DMS53 treated with DMSO at 0.1 percent for 48 hours (cell line): ENCODE measurements at regions not wholly inside any gene's neighbourhood (a gene's known extent, or its start where the extent isn't known, plus 50 kb on each side); places are given as distances from the start of the nearest gene placed in this dataset.
A peak's percentile ranks its signal among the peaks of the same experiment; 100 is the strongest.
"Not testable (repeated sequence)": the region's sequence is repeated elsewhere in the genome, so short reads cannot be mapped to it uniquely, and the experiment has no call there.

ENCODE experiments used
- DNase-seq: peaks from one replicate; lab custom pipeline; 2025; ENCODE audit not compliant: unreplicated experiment; lab: John Stamatoyannopoulos, UW

DNA sequence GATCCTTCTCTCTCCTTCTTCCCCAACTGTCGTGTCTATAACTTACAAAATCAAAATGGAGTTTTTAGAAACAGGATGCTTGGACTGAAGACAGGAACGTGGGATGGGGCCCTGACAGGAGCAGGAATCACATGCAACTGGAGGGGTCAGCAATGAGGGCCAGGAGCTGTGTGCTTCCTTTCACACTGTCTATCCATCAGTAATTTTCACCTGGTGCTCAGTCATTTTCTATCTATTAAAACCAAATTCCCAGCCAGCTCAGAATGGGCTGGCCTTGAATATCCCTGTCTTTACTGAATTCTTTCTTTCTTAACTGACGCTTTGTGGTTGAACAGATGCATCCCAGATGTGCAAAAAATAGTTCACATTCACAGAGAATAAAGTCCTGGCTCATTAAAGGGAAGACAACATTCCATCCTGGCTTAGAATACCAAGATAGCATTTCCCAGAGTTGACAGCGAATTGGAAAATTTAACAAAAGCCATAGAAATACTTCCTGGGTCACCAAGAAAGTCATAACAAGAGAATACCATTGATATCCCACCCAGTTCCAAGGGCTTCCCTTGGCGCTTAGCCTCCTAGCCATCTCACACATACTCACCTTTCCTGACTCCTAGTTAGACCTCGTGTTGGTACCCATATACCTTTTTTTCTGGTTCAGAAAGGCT, 588.1 kb downstream of the TTLL7 start:
- not testable (repeated sequence) for DNase-seq

DNA sequence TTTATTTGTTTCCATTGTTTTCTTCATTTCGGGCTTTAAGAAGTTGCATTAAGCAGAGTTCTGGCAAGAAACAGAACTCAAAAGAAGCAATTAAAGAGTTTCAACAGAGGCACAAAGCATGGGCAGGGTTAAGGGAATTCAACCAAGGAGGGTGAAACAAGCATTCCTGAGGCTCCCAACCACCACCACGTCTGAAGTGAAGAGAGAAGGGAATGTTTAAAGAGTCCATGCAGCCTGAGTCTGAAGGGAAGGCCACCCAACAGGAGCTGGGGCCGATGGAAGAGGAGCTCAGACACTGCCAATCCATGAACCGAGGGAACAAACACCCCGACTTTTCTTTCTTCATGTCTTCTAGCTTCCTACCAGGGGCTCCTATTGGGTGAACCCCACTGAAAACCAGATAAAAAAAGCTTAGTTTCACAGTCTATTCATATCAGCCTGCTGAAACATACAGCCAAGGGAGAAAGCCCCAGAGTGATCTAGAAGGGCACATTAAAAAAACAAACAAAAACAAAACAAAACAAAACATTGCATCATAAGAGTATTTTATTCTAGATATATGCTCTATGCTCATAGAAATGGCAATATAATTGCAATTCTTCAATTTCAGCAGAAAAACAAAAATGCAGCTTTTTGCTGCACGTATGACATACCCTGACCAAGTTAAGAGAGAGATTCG, 592.1 kb downstream of the TTLL7 start:
- not testable (repeated sequence) for DNase-seq

DNA sequence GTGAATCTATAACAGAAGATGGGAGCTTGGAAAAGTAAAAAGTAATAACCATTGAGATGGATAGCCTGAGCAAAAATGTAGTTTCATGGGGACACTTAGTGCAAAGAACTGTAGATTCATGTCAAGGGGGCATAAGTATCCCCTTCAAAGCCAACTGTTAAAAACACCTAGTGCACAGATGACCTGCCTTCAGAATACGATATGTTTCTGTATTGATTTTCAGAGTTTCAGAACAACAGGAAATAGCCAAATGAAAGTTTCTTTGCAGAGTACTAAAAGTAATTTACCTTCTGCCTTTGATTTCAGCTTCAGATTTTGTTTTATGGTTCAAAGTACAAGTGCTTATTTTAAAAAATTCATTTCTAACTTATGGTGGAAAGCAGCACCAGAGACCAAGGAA, 593.1 kb downstream of the TTLL7 start:
- DNase-seq: not testable (repeated sequence)

DNA sequence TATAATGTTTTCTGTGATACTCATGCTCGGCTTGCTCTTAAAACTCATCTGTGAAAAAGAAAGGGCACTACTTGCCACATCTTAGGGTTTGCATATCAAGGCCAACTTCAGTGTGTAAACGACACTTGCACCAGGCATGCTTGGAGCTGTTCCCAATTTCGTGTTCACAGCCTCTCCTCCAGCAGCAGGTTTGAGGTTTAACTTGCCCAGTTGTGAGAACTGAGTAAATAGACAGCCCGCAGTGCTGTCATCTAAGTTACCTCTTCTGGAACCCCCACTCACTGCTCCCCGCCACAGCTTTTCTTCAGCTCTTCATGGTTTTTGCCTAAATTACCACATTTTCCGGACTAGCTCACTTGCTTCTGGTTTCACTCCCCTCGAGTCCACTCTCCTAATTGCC, 595.4 kb downstream of the TTLL7 start:
- DNase-seq: not testable (repeated sequence)

DNA sequence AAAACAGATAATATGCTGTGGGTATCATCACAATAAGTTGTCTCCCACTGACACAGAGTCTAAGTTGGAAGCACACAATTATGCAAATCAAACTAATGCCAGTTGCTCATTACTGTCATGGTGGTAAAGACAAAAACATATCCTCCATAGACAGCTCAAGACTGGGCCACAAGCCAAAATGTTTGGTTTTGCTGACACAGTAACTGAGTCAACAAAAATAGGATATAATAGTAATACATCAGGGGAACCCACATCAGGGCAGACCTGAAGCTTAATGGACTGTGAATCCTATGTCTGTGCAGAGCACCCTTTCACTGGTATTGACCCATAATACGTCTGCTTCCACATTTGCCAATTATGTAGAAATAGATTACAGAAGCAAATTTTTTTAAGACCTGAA, 597.8 kb downstream of the TTLL7 start:
- DNase-seq: not testable (repeated sequence)

DNA sequence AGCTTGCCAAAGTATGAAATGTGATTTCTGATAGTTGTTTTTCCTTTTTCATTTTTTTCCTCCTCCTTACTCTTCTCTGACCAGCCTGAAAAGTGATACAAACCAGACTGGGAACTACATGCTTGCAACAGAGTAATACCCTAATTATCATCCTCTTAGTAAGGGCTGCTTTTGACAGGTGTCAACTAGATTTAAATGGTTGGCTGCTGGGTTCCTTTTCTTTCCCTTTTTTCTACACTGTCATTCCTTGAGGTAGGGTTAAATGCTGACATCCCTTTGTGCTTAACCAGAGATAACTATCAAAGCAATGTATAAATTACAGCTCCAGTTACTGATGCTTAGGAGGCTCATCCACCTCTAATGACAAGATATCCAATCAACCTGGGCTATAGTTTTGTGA, 598.8 kb downstream of the TTLL7 start:
- not testable (repeated sequence) for DNase-seq

DNA sequence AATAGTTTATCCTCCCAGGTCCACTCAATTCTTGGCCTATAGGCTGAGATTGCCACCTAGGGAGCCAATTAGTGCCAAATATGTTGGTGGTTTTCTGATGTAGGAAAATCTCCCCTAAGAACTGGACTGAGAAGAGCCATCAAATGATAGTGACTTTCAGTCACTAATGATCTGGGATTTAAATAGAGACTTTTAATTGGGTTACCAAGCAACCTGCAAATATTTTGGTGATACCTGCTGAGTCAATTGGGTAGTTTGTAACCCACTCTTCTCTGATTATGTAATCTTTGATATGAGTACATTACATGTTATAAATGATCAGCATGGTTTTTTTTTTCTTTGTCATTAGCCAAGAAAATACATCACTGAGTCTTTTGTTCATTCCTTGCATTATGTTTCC, 600.8 kb downstream of the TTLL7 start:
- not testable (repeated sequence) for DNase-seq

DNA sequence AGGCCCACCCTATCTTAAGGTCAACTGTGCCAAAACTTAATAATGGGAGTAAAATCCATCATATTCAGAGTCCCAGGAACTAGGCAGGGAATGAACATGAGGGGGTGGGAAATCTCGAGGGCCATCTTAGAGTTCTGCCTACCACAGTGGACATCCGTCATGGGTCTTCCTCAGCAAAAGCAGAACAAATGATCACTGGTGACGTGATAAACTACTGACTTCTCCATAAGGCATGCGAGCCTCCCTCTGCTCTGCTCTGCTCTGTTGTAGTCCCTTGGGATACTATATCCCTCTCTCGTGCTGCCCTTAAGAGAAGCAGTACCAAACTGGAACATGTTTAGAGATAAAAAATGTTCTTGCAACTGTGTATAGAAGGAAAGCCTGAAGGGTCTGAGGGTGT, 603.8 kb downstream of the TTLL7 start:
- not testable (repeated sequence) for DNase-seq

DNA sequence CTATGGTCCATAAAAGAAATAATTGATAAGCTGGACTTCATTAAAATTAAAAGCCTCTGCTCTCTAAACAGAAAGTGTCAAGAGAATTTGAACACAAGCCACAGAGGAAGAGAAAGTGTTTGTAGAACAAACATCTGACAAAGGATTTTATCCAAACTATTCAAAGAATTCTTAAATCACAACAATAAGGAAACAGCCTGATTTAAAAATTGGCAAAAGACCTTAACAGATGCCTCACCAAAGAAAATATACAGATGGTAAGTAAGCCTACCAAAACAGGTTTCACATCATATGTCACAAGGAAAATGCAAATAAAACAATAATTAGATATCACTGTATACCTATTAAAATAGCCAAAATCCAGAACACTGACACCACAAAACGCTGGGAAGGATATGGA, 612.0 kb downstream of the TTLL7 start:
- not testable (repeated sequence) for DNase-seq

DNA sequence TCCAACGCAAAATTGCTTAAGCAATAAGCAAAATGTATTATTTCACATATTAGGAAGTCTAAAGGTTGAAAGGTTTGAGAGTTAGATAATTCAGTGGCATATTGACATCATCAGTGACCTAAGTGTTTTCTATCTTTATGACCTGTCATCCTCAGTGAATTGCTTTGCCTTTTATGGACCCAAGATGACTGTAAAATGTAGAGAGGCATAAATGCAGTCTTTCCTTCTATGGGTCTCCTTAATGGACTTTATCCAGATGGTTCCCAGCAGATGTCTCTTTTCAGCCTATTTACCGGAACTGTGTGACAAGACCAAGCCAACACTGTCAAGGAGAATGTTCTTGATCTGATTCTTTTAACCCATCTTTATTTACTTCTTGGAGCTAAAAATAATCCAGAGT, 615.8 kb downstream of the TTLL7 start:
- not testable (repeated sequence) for DNase-seq

DNA sequence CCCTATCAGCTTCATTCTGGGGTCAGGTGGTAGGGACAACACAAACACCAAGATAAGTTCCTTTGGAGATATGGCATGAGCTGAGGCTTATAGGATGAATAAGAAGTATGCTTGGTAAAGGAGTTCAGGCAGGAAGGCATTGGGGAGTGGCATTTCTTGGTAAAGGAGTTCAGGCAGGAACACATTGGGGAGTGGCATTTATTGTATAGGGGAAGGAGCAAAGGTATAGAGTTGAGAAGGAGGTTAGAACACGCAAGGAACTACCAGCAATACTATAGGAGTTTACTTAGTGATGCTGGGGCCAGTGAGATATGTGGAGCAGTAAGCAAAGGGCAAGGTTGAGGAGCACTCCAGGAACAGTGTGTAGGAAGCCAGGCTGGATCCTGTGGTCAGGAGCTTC, 625.9 kb downstream of the TTLL7 start:
- not testable (repeated sequence) for DNase-seq

DNA sequence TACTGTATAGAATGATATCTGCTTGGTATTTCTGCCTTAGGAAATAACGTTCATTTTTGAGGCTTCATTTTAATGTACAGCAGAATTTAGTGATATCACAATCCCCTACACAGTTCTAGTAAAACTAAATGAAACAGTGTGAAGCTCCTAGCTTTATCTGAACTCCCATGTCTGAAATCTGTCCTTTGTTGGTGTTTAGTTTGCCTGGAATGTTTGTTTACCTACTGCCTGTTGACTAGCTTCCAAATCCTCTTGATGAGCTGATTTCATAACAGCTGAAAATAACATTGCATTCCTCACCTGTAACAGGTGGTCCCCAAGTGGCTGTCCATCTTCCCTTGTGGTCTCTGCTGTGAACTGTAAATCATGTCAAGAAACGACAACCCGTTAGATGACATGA, 629.1 kb downstream of the TTLL7 start:
- not testable (repeated sequence) for DNase-seq

DNA sequence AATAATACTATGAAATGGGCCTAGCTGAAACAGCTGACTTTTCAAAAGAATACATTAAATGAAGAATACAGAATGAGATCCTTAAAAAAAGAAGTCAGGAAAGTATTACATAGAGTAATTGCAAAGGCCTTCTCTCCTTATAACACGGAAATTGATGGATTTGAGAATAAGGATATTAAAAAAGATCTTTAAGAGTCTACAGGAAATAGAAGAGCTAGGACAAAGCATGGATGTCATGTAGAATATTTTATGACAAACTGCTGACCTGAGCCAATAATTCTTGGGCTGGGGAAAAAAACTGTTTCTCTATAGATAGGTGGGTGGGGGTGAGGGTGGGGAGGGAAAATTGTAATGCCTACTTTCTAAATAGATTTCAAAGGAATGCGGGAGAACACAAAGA, 633.6 kb downstream of the TTLL7 start:
- not testable (repeated sequence) for DNase-seq

DNA sequence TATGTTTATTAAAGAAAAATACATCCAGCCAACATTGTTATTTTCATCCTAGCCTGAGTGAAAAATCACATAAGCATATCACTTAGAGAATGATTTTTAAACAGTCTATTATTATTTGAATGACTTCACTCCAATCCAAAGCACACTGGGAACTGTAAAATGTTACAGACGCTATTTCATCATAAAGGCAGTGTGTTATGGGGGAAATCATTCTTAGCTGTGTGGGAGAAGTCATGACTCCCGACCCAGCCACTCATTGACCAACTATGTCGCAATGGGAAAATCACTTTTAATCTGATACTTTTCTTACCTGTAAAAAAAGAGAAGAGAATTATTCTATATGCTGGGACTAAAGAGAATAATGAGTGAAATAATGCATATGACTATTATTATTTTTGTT, 653.6 kb downstream of the TTLL7 start:
- not testable (repeated sequence) for DNase-seq

DNA sequence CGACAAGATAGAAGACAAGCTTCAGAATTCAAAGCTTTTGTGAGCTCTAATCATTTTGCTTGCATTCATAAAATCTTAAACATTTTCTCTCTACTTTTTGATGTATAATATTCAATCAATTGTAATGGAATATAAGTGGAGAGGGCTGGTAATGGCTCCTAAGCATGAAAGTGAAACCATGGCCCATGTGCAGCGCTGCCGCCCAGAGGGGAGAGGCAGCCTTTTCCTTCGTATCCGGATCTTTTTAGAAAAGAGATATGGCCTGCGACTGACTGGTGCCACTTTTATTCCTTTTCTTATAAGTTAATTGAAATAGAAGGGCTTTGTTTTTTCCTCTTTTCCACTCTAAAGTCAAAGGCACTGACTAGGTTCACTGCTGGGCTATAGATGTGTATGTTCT, 655.2 kb downstream of the TTLL7 start:
- DNase-seq: not testable (repeated sequence)

DNA sequence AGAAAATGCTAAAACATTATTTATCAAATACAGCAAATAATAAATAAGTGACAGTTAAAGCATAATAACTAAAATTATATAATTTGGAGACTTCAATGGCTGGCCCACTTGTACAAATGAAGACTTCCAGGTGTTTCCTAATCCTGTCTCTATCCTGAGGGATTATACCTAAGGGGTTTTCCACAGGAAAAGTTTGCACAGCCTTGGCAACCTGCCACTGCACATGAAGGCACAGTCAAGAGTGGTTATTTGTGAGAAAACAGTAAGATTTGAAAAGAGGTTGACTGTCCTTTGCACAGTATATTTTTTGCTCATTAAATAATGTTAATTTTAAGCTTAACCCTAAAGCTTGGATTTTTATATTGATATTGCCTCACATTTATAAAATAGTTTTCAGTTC, 655.9 kb downstream of the TTLL7 start:
- DNase-seq: not testable (repeated sequence)

DNA sequence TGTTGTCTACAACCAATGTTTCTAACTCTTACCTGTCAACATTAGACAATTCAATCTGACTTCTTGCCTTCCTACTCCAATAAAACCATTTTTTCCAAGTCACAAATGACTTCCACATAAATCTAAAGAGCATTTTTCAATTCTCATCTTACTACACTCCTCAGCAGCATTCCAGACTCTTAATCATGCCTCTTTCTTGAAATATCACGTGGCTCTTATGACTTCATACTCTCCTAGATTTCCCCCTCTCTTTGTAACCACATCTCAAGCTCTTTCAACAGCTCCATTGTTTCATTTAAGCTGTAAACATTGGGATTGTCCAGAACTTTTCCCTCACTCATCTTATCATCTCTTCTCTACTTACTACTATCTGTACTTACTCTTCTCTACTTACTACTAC, 666.6 kb downstream of the TTLL7 start:
- not testable (repeated sequence) for DNase-seq

DNA sequence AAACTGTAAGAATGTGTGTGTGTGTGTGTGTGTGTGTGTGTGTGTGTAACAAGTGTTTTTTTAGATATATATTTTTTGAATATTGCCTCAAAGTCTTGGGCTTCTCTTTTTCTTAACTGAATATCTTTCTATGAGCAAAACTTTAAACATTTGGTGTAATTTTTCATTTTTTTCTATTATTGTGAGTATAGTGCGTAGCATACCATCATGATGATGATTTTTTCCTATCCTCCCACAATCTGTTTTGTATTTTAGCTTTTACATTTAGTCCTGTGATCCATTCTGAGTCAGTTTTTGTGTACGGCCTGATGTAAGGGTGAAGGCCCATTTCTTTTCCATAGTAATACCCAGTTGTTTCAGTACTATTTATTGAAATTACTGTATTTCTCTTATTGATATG, 680.6 kb downstream of the TTLL7 start:
- no peak for DNase-seq

DNA sequence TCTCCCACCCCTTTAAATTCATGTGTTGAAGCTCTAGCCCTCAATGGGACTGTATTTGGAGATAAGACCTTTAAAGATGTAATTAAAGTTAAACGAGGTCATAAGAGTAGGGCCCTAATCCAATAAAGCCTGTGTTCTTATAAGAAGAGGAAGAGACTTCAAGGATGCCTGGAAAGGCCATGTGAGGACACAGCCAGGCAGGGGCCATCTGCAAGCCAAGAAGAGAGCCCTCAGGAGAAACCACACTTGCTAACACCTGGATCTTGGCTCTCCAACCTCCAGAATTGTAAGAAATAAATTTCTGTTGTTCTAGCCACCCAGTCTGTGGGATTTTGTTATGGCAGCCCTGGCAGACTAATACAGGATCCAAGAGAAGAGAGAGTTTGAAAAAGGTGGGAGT, 683.5 kb downstream of the TTLL7 start:
- DNase-seq: not testable (repeated sequence)

DNA sequence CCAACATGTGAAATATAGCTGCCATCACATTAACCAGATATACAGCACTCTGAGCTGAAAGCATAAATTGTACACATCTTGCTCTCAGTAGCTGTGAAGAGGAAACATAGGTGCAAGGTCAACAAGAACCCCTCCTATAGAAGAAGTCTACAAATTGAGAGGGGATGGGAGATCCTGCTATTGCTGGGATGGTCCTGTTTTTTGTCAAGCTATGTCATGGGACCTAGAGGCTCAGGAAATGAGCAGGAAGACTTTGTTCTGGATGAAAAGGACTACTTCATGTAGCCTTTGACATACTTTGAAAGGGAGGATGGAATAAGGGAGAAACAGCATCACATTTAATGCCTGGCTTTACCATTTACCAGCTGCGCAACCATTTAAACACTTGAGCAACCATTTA, 688.8 kb downstream of the TTLL7 start:
- peak; percentile 12 for DNase-seq

DNA sequence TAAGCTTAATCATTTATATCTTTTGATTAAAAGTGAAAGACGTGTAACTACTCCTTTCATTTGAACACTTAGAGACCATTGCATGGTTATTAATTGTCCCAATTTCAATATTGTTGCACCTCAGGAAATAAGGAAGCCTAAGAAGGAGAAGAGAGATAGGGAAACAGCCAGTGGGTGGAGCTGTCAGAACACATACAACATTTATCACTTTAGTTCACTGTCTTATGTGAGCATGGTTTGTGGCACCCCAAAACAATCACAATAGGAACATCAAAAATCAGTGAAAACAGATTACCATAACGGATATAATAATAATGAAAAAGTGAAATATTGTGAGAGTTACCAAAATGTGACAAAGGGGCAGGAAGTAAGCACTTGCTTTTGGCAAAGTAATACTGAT, 689.9 kb downstream of the TTLL7 start:
- not testable (repeated sequence) for DNase-seq

DNA sequence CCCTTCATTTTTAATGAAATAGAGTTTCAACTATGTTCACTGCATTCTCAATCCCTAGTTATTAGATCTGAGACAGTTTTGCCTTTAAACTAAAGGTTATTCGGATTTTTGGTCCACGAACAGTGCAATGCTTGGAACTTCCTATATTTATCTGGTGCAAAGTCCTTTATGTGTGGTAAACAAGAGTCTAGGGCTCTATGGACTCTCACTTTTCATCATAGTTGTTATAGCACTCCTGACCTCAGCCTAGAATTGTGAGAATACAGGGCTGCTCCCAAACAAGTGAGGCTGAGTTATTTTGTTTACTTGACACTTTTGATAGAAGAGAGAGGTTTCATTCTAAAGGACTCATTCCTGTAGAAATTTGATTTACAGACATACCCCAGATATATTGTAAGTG, 692.1 kb downstream of the TTLL7 start:
- not testable (repeated sequence) for DNase-seq

DNA sequence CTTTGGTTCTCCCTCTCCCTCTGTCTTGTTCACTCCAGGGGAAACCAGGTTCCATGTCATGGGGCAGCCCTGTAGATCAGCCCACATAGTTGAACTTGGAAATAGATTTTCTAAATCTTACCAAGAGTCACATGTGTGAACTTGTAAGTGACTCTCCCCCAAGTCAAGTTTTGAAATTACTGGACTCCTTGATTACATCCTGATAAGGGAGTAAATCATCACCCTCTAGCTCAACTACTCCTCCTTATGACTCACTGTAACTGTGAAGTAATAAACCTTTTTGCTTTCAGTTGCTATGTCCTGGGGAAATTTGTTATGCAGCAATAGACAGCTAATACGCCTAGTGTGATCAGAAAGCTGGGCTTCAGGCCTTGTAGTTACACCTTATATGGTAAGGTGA, 703.3 kb downstream of the TTLL7 start:
- not testable (repeated sequence) for DNase-seq
